K562 (cell line): ENCODE measurements at regions not wholly inside any gene's neighbourhood (a gene's known extent, or its start where the extent isn't known, plus 50 kb on each side); places are given as distances from the start of the nearest gene placed in this dataset.

Experiments
- ATAC-seq: fragments of 200-7000 bp; cut with Tn5 transposase; 3 replicates; pipeline ENCODE4 v1.9.1; 2020; ENCODE audit warnings: moderate library complexity
- BruUV-seq: library from RNA; stranded (reverse); fragments of 400-500 nt; replicated peaks from 2 replicates; lab custom pipeline; 2021; lab: Mats Ljungman, UMichigan
- CTCF ChIA-PET: fragments of 300-600 bp; formaldehyde crosslinking; extraction: SDS; loops from one replicate; lab custom pipeline; 2021; ENCODE audit warnings: low intra/inter-chr PET ratio; lab: Yijun Ruan, JAX
- POLR2A ChIA-PET: fragments of 300-600, 350-650 bp; sonication (Branson Sonifier 250); formaldehyde crosslinking; extraction: SDS; loops from one replicate; lab custom pipeline; 2021; ENCODE audit warnings: antibody characterized with exemption, inconsistent platforms; lab: Yijun Ruan, JAX
- DNase-seq, 4 experiments: peaks; one replicate each; pipeline versions ENCODE4 v3.0.0 to v3.0.0-alpha.2; 2011 to 2018; ENCODE audit warnings: low spot score in 3 of 4, mixed read lengths in 3 of 4; ENCODE audit errors: extremely low read depth in 1 of 4
- FAIRE-seq: peaks from 2 replicates; lab custom pipeline; 2011; peaks lifted over from hg19 to GRCh38; lab: Jason Lieb, UNC
- H2AFZ ChIP-seq: 2 replicates; pipeline ENCODE4 v1.6.0; 2011; ENCODE audit warnings: low read depth, low read length, control low read depth, inconsistent platforms
- H3K27ac ChIP-seq: fragments of 200-600 bp; 3 replicates; pipeline ENCODE4 v1.8.0; 2011; ENCODE audit warnings: low read depth, mild to moderate bottlenecking, control low read depth, inconsistent platforms, low read length, moderate library complexity, mixed read lengths; ENCODE audit errors: extremely low read depth
- H3K27me3 ChIP-seq, 2 experiments: fragments of 300-600 bp in 1 of 2; 2 replicates in 1 of 2; 3 replicates in 1 of 2; pipeline versions ENCODE4 v1.6.0 to v1.8.0; 2011; ENCODE audit warnings: inconsistent platforms in 2 of 2, low read length in 2 of 2, mild to moderate bottlenecking in 1 of 2, mixed read lengths in 1 of 2, moderate library complexity in 1 of 2; ENCODE audit not compliant: control insufficient read depth in 2 of 2, insufficient read depth in 2 of 2
- H3K36me3 ChIP-seq: fragments of 300-600 bp; 3 replicates; pipeline ENCODE4 v1.8.0; 2011; ENCODE audit warnings: mild to moderate bottlenecking, low read length, inconsistent platforms; ENCODE audit not compliant: control insufficient read depth, insufficient read depth
- H3K4me1 ChIP-seq, 2 experiments: fragments of 200-600 bp in 1 of 2; replicated peaks in 1 of 2; 2 replicates in 1 of 2; 3 replicates in 1 of 2; pipeline versions ENCODE4 v1.5.1 to v1.8.0; 2011; ENCODE audit warnings: inconsistent platforms in 2 of 2, low read length in 2 of 2, mild to moderate bottlenecking in 1 of 2, mixed read lengths in 1 of 2, moderate library complexity in 1 of 2; ENCODE audit not compliant: control insufficient read depth in 2 of 2, insufficient read depth in 2 of 2
- H3K4me2 ChIP-seq: 2 replicates; pipeline ENCODE4 v1.6.1; 2011; ENCODE audit warnings: low read length, control low read depth, inconsistent platforms, mixed read lengths; ENCODE audit not compliant: insufficient read depth
- H3K4me3 ChIP-seq: fragments of 200-600 bp; sonication (generic), shearing (Covaris generic); 2 replicates; pipeline ENCODE4 v1.5.1; 2016; ENCODE audit warnings: control low read depth, inconsistent platforms
- H3K79me2 ChIP-seq: fragments of 200-600 bp; 3 replicates; pipeline ENCODE4 v1.8.0; 2011; ENCODE audit warnings: low read length, inconsistent platforms; ENCODE audit not compliant: control insufficient read depth, insufficient read depth
- H3K9ac ChIP-seq, 2 experiments: 2 replicates each; pipeline versions ENCODE4 v1.6.0 to v1.6.1; 2011; ENCODE audit warnings: low read depth in 2 of 2, low read length in 2 of 2, control low read depth in 1 of 2, inconsistent platforms in 1 of 2, mild to moderate bottlenecking in 1 of 2, mixed read lengths in 1 of 2; ENCODE audit not compliant: insufficient read depth in 1 of 2
- H3K9me1 ChIP-seq: one replicate; pipeline ENCODE4 v1.6.0; 2011; ENCODE audit warnings: inconsistent platforms, mild to moderate bottlenecking, low read length, moderate library complexity; ENCODE audit not compliant: control insufficient read depth, insufficient read depth
- H3K9me3 ChIP-seq: replicated peaks from 2 replicates; pipeline ENCODE4 v1.5.1; 2011; ENCODE audit warnings: low read depth, low read length, inconsistent platforms; ENCODE audit not compliant: control insufficient read depth, insufficient read depth
- H4K20me1 ChIP-seq: replicated peaks from 2 replicates; pipeline ENCODE4 v1.6.1; 2011; ENCODE audit warnings: low read length, inconsistent platforms, mixed read lengths; ENCODE audit not compliant: control insufficient read depth, insufficient read depth
- ATF2 ChIP-seq: sonication (generic); formaldehyde crosslinking; IDR thresholded peaks from 2 replicates; pipeline ENCODE4 v1.8.1; 2022; ENCODE audit warnings: missing genetic modification reagents
- CEBPZ ChIP-seq: fragments of 150-350 bp; IDR thresholded peaks from 2 replicates; pipeline ENCODE4 v1.6.1; 2014; ENCODE audit warnings: low read depth, mild to moderate bottlenecking, low read length, borderline replicate concordance
- EP300 ChIP-seq: IDR thresholded peaks from 2 replicates; pipeline ENCODE4 v1.6.1; 2012; ENCODE audit warnings: low read length, improper control_type of control experiment
- MAX ChIP-seq: sonication (generic); formaldehyde crosslinking; IDR thresholded peaks from 2 replicates; pipeline ENCODE4 v1.9.0; 2022; ENCODE audit warnings: mild to moderate bottlenecking, missing genetic modification reagents
- RNF219 ChIP-seq: fragments of 250-450 bp; sonication (Bioruptor Pico); IDR thresholded peaks from 2 replicates; pipeline ENCODE4 v1.5.0; 2022; ENCODE audit warnings: mild to moderate bottlenecking
- TBP ChIP-seq: optimal IDR thresholded peaks from 2 replicates; pipeline ENCODE3; 2011; ENCODE audit warnings: low read depth, low read length, improper control_type of control experiment
- ZBTB43 ChIP-seq: sonication (generic); formaldehyde crosslinking; IDR thresholded peaks from 2 replicates; pipeline ENCODE4 v1.8.0; 2023; ENCODE audit warnings: mild to moderate bottlenecking, missing genetic modification reagents
- WGBS: fragments of 100-300 bp; shearing (Covaris generic); methylation state at CpG from one replicate; pipeline ENCODE4 v1.1.6; 2016; ENCODE audit warnings: low coverage, mixed read lengths; ENCODE audit not compliant: insufficient coverage; ENCODE audit errors: missing lambda C conversion rate; 5-methylcytosine and 5-hydroxymethylcytosine counted together
- in situ Hi-C: fragments of 300-500 bp; cut with MboI; formaldehyde crosslinking; loops from 4 replicates; pipeline ENCODE4 v1.15.0; 2018; ENCODE audit warnings: inconsistent platforms, mixed read lengths
- intact Hi-C: fragments of 100-400 bp; cut with micrococcal nuclease; formaldehyde crosslinking; loops from 2 replicates; pipeline ENCODE4 v1.14.2; 2022
- TF ChIP-seq, protein P1 (sequence below): sonication (generic); formaldehyde crosslinking; IDR thresholded peaks from 2 replicates; pipeline ENCODE4 v1.8.0; 2022; ENCODE audit warnings: mild to moderate bottlenecking, missing genetic modification reagents

GRCh38 chr5:7269591-7270274 is 126.2 kb upstream of the ADCY2 start:
- ChIA-PET POLR2A (no interaction called here), CTCF (no interaction called here)
- no peak overlapping the region for H3K9ac ChIP-seq
- no peaks in the 10 kb centered on the region for H3K79me2 ChIP-seq
- DNase-seq: no peak
- intact Hi-C loops: no loop called here
- no peak overlapping the region for H3K27ac ChIP-seq
- no peaks in the 10 kb centered on the region for H3K4me1 ChIP-seq
- H4K20me1 ChIP-seq: no peaks in the 10 kb centered on the region
- no peak overlapping the region for H2AFZ ChIP-seq
- H3K36me3 ChIP-seq: no peaks in the 10 kb centered on the region
- H3K9me1 ChIP-seq: no peaks in the 10 kb centered on the region
- no peak for FAIRE-seq
- H3K9me3 ChIP-seq: no peaks in the 10 kb centered on the region
- H3K4me2 ChIP-seq: no peak overlapping the region
- in situ Hi-C loops: no loop called here
- no peaks in the 10 kb centered on the region for H3K27me3 ChIP-seq
- no peak for ATAC-seq
- WGBS: 2% methylated on average over 5 of the region's 5 CpGs
- H3K4me3 ChIP-seq: no peak overlapping the region
- BruUV-seq: no TSS peak
- TF ChIP-seq RNF219 (CRISPR knock-in tag) (no peak), EP300 (no peak), ATF2 (CRISPR knock-in tag) (no peak), MAX (CRISPR knock-in tag) (no peak), ZBTB43 (CRISPR knock-in tag) (no peak), TBP (no peak), CEBPZ (no peak)
- TF ChIP-seq, protein P1, sequence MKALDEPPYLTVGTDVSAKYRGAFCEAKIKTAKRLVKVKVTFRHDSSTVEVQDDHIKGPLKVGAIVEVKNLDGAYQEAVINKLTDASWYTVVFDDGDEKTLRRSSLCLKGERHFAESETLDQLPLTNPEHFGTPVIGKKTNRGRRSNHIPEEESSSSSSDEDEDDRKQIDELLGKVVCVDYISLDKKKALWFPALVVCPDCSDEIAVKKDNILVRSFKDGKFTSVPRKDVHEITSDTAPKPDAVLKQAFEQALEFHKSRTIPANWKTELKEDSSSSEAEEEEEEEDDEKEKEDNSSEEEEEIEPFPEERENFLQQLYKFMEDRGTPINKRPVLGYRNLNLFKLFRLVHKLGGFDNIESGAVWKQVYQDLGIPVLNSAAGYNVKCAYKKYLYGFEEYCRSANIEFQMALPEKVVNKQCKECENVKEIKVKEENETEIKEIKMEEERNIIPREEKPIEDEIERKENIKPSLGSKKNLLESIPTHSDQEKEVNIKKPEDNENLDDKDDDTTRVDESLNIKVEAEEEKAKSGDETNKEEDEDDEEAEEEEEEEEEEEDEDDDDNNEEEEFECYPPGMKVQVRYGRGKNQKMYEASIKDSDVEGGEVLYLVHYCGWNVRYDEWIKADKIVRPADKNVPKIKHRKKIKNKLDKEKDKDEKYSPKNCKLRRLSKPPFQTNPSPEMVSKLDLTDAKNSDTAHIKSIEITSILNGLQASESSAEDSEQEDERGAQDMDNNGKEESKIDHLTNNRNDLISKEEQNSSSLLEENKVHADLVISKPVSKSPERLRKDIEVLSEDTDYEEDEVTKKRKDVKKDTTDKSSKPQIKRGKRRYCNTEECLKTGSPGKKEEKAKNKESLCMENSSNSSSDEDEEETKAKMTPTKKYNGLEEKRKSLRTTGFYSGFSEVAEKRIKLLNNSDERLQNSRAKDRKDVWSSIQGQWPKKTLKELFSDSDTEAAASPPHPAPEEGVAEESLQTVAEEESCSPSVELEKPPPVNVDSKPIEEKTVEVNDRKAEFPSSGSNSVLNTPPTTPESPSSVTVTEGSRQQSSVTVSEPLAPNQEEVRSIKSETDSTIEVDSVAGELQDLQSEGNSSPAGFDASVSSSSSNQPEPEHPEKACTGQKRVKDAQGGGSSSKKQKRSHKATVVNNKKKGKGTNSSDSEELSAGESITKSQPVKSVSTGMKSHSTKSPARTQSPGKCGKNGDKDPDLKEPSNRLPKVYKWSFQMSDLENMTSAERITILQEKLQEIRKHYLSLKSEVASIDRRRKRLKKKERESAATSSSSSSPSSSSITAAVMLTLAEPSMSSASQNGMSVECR: no peak
